HCT116 (cell line): ENCODE measurements at regions not wholly inside any gene's neighbourhood (a gene's known extent, or its start where the extent isn't known, plus 50 kb on each side); places are given as distances from the start of the nearest gene placed in this dataset.

Source experiments
- ELF1 ChIP-seq: IDR thresholded peaks from 2 replicates; pipeline ENCODE4 v1.6.1; 2012; ENCODE audit warnings: low read depth, borderline replicate concordance
- EZH2 ChIP-seq: fragments of 200-600 bp; sonication (generic); IDR thresholded peaks from 2 replicates; pipeline ENCODE4 v1.6.1; 2017; ENCODE audit warnings: antibody characterized with exemption, mixed run types
- POLR2A ChIP-seq: IDR thresholded peaks from 2 replicates; pipeline ENCODE4 v1.7.0; 2011; ENCODE audit warnings: borderline replicate concordance; ENCODE audit not compliant: insufficient read depth, insufficient read length; ENCODE audit errors: extremely low read depth
- POLR2AphosphoS5 ChIP-seq: IDR thresholded peaks from 2 replicates; pipeline ENCODE4 v1.6.1; 2011; ENCODE audit warnings: mild to moderate bottlenecking, low read depth, low read length, moderate library complexity
- RAD21 ChIP-seq: IDR thresholded peaks from 2 replicates; pipeline ENCODE4 v1.6.1; 2012; ENCODE audit warnings: low read depth, mild to moderate bottlenecking
- SIN3A ChIP-seq: IDR thresholded peaks from 2 replicates; pipeline ENCODE4 v1.6.1; 2012; ENCODE audit warnings: low read depth
- SP1 ChIP-seq: IDR thresholded peaks from 2 replicates; pipeline ENCODE4 v1.6.1; 2012; ENCODE audit warnings: low read depth
- SRF ChIP-seq: IDR thresholded peaks from 2 replicates; pipeline ENCODE4 v1.6.1; 2012; ENCODE audit warnings: low read depth
- YY1 ChIP-seq: IDR thresholded peaks from 2 replicates; pipeline ENCODE4 v1.6.1; 2011; ENCODE audit warnings: low read length, low read depth, moderate library complexity, mild to moderate bottlenecking; ENCODE audit not compliant: insufficient replicate concordance; ENCODE audit errors: extremely low read depth
- ZNF274 ChIP-seq: fragments of 200-500 bp; sonication (Bioruptor generic); IDR thresholded peaks from 2 replicates; pipeline ENCODE4 v1.6.1; 2014; ENCODE audit warnings: mild to moderate bottlenecking, low read depth, low read length, inconsistent platforms
- TF ChIP-seq, protein P1 (sequence below), 3 experiments: fragments of 200-600 bp in 1 of 3; sonication (generic) in 1 of 3; IDR thresholded peaks in 2 of 3; conservative IDR thresholded peaks in 1 of 3; 2 replicates each; pipeline ENCODE4 v1.5.1; 2012 to 2017; ENCODE audit warnings: low read depth in 2 of 3, low read length in 2 of 3, antibody characterized with exemption in 1 of 3, borderline replicate concordance in 1 of 3, control low read depth in 1 of 3, mild to moderate bottlenecking in 1 of 3, mixed read lengths in 1 of 3, mixed run types in 1 of 3, moderate library complexity in 1 of 3; ENCODE audit not compliant: insufficient read depth in 1 of 3
- TF ChIP-seq, protein P2 (sequence below): IDR thresholded peaks from 2 replicates; pipeline ENCODE4 v1.6.1; 2012
- TF ChIP-seq, protein P3 (sequence below): IDR thresholded peaks from 2 replicates; pipeline ENCODE4 v1.6.1; 2012; ENCODE audit warnings: low read depth
- TF ChIP-seq, protein P4 (sequence below): IDR thresholded peaks from 2 replicates; pipeline ENCODE4 v1.6.1; 2012

DNA sequence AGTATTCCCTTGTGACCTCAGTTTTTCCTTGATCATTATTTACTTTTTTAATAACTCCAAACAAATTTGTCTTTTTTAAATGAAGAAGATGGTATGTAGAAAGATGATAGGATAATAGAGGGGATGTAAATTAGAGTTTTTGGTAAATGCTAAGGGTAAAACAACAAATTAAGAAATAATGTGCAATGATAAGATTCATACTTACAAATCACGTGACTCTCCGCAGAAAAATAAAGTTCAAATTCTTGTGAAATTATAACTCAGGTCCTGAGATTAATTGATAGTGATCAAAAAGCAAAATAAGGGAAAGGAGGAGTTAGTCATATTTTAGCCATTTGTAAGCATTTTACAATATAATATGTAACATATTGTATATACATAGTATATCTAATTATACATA lies 304.1 kb upstream of the KCNH7 start:
- TF ChIP-seq, protein P1, sequence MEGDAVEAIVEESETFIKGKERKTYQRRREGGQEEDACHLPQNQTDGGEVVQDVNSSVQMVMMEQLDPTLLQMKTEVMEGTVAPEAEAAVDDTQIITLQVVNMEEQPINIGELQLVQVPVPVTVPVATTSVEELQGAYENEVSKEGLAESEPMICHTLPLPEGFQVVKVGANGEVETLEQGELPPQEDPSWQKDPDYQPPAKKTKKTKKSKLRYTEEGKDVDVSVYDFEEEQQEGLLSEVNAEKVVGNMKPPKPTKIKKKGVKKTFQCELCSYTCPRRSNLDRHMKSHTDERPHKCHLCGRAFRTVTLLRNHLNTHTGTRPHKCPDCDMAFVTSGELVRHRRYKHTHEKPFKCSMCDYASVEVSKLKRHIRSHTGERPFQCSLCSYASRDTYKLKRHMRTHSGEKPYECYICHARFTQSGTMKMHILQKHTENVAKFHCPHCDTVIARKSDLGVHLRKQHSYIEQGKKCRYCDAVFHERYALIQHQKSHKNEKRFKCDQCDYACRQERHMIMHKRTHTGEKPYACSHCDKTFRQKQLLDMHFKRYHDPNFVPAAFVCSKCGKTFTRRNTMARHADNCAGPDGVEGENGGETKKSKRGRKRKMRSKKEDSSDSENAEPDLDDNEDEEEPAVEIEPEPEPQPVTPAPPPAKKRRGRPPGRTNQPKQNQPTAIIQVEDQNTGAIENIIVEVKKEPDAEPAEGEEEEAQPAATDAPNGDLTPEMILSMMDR (IDR thresholded peaks at IDR 0.05 in 2 of 3, conservative IDR thresholded peaks at IDR 0.05 in 1 of 3; ENCODE audit: borderline replicate concordance in 1 of 3, insufficient read depth in 1 of 3, low read depth in 2 of 3, low read length in 2 of 3), result no peak
- no peak for TF ChIP-seq POLR2AphosphoS5
- TF ChIP-seq POLR2A, result no peak
- TF ChIP-seq SRF, result no peak
- TF ChIP-seq ZNF274, result no peak
- TF ChIP-seq EZH2, result no peak
- TF ChIP-seq, protein P2, sequence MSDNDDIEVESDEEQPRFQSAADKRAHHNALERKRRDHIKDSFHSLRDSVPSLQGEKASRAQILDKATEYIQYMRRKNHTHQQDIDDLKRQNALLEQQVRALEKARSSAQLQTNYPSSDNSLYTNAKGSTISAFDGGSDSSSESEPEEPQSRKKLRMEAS, result no peak
- TF ChIP-seq, protein P3, sequence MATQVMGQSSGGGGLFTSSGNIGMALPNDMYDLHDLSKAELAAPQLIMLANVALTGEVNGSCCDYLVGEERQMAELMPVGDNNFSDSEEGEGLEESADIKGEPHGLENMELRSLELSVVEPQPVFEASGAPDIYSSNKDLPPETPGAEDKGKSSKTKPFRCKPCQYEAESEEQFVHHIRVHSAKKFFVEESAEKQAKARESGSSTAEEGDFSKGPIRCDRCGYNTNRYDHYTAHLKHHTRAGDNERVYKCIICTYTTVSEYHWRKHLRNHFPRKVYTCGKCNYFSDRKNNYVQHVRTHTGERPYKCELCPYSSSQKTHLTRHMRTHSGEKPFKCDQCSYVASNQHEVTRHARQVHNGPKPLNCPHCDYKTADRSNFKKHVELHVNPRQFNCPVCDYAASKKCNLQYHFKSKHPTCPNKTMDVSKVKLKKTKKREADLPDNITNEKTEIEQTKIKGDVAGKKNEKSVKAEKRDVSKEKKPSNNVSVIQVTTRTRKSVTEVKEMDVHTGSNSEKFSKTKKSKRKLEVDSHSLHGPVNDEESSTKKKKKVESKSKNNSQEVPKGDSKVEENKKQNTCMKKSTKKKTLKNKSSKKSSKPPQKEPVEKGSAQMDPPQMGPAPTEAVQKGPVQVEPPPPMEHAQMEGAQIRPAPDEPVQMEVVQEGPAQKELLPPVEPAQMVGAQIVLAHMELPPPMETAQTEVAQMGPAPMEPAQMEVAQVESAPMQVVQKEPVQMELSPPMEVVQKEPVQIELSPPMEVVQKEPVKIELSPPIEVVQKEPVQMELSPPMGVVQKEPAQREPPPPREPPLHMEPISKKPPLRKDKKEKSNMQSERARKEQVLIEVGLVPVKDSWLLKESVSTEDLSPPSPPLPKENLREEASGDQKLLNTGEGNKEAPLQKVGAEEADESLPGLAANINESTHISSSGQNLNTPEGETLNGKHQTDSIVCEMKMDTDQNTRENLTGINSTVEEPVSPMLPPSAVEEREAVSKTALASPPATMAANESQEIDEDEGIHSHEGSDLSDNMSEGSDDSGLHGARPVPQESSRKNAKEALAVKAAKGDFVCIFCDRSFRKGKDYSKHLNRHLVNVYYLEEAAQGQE, result no peak
- TF ChIP-seq SP1, result no peak
- no peak for TF ChIP-seq RAD21
- no peak for TF ChIP-seq SIN3A
- no peak for TF ChIP-seq YY1
- TF ChIP-seq ELF1, result no peak
- TF ChIP-seq, protein P4, sequence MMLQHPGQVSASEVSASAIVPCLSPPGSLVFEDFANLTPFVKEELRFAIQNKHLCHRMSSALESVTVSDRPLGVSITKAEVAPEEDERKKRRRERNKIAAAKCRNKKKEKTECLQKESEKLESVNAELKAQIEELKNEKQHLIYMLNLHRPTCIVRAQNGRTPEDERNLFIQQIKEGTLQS, result no peak
